Lung microvascular endothelial cell (primary cell): ENCODE measurements at regions not wholly inside any gene's neighbourhood (a gene's known extent, or its start where the extent isn't known, plus 50 kb on each side); places are given as distances from the start of the nearest gene placed in this dataset.

ENCODE experiments used
- DNase-seq, 2 donors: peaks; one replicate each; pipeline versions ENCODE4 v3.0.0 to v3.0.0-alpha.2; 2010; ENCODE audit warnings: low read depth in 2 of 2

DNA sequence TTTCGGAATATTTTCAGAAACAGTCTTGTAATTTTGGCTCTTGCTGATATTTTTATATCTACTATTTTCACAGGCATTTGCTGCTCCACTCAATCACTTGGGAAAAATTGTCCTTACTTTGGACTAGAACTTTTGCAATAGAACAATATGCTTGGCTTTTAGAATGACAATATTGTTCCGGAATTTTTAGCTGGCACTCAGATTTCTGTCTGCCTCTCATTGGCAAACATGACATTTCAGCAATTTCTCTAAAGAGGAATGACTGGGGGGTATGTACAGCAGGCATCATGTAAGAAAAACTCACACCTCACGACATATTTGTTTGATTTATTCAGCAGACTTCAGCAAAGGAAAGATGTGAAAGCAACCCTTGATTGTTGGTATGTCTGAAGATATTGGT lies 243.6 kb upstream of the GPRIN3 start:
- peak in 1 of 2 donors; percentile 67 for DNase-seq

DNA sequence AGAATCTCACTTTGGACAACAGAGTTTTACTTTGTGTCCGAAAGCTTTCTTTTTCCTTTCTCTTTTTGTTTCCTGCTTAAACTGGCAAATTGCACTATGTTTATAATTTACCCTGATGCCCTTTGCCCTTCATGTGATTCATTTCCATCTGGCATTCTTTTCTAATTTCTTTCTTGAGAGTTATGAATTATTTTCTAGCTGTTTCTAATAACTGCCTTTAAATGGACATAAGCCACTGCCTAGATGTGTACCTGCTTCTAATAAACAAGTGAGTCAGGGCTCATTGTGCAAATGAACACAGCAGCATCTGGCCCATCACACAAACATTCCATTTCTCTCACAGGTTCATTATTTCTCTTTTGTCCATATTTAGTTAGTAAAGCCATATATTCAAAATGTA lies 242.3 kb upstream of the GPRIN3 start:
- DNase-seq: peak; percentile 88 to 95

- DNase-seq: no peak
Measured at GRCh38 chr4:89545315-89545714, 237.7 kb upstream of the GPRIN3 start.

- DNase-seq: no peak
Measured at GRCh38 chr4:89541998-89542397, 234.4 kb upstream of the GPRIN3 start.

DNA sequence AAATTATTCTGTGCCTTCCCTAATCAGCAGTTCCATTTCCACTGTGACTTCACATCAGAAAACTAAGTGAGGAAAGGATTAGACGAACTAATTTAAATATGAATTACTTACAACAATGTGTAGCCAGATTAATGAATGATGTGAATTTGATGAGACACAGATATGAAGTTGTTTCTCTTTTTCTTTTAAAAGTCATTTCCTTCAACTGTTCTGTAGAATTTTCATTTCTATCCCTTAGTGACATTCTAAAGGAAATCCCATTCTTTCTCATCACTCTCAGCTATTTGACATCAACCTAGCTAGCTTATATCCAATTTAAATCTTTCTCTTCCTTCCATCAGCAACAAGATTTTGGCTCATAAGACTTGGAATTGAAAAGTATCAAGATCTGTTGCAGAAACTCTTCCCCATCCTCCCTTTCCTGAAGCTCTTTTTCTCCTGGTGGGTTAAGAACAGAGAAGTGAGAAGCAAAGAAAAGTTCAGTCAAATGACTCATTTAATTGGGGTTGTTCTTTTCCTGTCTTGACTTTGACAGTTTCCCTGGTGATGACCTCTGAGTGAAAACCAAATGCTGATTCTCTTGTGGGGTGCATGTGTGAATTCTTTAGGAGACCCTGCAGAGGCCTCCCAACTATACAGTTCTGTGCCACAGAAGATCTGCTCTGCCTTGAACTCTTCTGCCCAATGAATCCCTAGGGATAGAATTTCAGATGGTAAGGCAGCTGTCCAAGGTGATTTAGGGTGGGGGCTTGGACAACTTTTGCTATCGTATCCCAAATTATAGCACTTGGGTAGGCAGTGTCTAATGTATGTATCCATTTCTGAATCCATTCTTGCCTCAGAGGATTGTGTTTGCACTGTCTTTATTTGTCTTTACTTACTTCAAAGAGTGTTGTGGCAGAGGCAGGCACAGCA lies 232.5 kb upstream of the GPRIN3 start:
- peak in 1 of 2 donors; percentile 83 for DNase-seq

DNA sequence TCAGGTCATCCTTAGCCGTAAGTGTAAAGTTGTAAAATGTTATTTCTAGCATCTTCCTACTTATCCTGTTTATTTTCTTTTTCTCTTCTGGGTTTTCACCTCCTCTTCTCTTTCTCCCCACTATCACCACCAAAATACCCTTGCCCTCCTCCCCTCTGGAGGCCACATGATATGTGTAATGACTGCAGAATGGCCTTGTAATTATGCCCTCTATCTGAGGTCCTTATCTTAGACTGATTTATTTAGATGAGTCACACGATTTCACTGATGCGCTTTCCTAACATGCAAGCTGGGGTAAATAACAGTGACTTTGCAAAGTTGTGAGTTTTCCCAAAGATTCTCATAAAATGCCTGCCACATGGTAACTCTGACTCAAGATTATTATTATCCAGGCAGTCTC lies 231.8 kb upstream of the GPRIN3 start:
- peak; percentile 89 to 96 for DNase-seq

GRCh38 chr4:89538886-89539285 lies 231.3 kb upstream of the GPRIN3 start:
- DNase-seq: peak; percentile 67 to 90

DNA sequence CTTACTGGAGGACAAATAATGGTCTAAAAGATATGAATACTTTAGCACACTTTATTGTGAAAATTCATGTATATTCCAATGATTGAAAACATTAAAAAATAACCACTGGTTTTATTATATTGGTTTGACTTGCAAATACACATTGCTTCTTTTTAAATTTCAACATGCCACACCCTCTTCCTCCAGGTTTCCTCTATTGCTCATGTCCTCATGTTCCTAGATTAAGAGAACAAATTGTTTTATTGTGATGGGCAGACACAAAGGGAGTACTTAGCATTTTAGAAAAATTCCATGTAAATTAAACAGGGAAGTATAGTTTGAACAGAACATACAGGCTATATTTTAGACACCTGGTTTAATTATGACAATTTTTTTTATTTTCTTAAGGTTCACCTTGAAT lies 230.6 kb upstream of the GPRIN3 start:
- DNase-seq: peak; percentile 51 to 67

- DNase-seq: peak in 1 of 2 donors; percentile 66
Measured at GRCh38 chr4:89537281-89537680, 229.7 kb upstream of the GPRIN3 start.

- DNase-seq: peak in 1 of 2 donors; percentile 67
Measured at GRCh38 chr4:89535251-89535650, 227.7 kb upstream of the GPRIN3 start.

- DNase-seq: peak; percentile 14 to 88
Measured at GRCh38 chr4:89534356-89534755, 226.8 kb upstream of the GPRIN3 start.

DNA sequence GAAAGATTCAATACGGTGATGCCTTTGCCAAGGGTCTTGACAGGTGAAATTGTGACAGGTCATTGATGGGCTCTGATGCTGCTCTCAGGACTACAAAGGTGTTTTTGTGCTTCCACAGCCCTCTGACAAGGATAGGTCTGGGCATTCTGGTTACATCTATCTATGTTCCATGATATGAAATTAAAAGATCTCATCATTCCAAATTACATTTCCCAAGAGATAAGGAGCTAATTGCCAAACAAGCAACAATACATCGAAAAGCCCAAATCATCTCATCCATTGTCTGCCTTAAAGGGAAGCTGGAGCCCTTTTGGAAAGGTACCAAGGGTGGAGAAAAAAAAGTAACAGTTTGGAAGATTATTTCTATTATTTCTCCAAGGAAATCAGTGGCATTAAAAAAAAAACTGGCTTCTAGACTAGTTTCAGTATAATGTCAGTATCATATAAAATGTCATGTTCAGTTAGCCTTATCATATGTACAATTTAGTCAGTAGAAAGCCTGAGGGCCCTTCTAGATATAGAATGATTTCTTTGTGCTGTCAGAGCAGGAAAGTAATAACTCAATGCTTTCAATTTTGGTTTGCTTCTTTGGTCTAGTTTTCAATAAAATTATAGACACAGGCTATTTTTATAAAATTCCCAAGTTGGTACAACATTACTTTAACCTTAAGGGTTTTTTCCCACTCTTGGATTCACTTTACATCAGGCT lies 224.5 kb upstream of the GPRIN3 start:
- no peak for DNase-seq

DNA sequence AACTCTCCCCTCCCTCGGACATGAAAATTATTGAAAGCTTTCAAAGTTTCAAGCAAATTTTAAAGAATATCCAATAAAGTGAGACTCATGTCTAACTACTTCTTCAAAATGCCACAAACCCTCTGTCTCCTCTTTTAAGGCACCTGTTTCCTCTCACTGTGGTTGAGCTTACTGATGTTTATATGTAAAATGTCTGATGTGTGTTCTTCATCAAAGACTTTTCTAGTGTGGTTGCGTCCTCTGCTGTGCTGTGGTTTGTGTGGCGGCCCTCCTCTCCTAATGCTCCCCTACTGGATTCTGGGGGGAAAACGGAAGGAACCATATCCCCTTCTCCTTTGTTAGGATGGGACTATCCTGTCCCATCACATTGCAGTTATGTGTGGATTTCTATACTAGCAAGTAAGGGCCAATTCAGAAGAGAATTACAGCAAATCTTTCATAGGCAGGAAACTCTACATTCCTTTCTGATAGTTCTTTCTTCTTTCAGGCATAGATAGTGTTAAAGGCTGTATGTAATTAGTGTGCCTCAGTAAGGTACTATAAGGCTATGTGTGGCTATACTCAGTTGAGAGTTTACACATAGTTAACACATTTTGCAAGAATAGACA lies 221.0 kb upstream of the GPRIN3 start:
- no peak for DNase-seq

DNA sequence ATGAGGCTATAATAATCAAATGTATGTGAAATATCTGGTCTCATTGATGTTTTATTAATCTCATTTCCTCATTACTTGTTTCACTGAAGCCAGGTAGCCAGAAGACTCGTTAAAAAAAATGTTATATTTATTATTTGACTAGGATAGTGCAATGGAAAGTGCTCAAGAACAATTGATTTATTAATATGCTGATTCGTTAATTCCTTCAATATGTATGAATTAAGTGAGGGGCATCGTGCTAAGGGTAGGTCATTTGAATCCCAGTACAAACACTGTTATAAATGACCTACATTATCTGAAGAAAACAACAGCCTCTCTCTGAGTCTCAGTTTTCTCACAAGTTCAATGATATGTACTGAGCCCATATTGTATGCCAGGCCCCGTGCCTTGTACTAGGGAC lies 214.2 kb upstream of the GPRIN3 start:
- DNase-seq: no peak

- no peak for DNase-seq
Measured at GRCh38 chr4:89519771-89520320, 212.2 kb upstream of the GPRIN3 start.

DNA sequence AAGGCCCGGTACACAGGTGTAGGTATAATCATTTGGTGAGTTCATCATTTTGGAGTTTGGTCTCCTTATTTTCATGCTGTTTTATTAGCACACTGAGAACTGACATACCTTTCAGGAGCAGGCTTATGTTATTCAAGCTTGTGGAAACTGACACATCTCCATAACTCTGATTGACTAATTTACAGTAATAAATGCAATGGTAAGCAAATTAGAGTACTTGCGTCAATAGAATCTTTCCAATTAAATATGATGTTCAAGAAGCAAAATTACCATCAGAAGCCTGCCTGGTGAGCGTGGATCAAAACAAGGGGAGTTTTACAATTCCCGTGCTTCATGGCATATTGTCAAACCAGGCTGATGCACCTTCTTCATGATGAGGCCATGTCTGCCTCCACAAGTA lies 210.7 kb upstream of the GPRIN3 start:
- no peak for DNase-seq

- no peak for DNase-seq
Measured at GRCh38 chr4:89514811-89515210, 207.2 kb upstream of the GPRIN3 start.

- DNase-seq: no peak
Measured at GRCh38 chr4:89511776-89512175, 204.2 kb upstream of the GPRIN3 start.

- DNase-seq: peak in 1 of 2 donors; percentile 55
Measured at GRCh38 chr4:89509708-89510281, 202.2 kb upstream of the GPRIN3 start.

- no peak for DNase-seq
Measured at GRCh38 chr4:89506866-89507491, 199.4 kb upstream of the GPRIN3 start.

- DNase-seq: no peak
Measured at GRCh38 chr4:89502581-89502980, 195.0 kb upstream of the GPRIN3 start.
